GM21515 (cell line): ENCODE measurements at regions not wholly inside any gene's neighbourhood (a gene's known extent, or its start where the extent isn't known, plus 50 kb on each side); places are given as distances from the start of the nearest gene placed in this dataset.
"Not testable (repeated sequence)": the region's sequence is repeated elsewhere in the genome, so short reads cannot be mapped to it uniquely, and the experiment has no call there.

ENCODE experiments used
- ATAC-seq: cut with Tn5 transposase; IDR thresholded peaks from one replicate; pipeline ENCODE4 v1.9.1; 2021; ENCODE audit not compliant: unreplicated experiment

- ATAC-seq = no peak
These were observed 82.9 kb upstream of the APBB1IP start for GRCh38 chr10:26355241-26355640.

DNA sequence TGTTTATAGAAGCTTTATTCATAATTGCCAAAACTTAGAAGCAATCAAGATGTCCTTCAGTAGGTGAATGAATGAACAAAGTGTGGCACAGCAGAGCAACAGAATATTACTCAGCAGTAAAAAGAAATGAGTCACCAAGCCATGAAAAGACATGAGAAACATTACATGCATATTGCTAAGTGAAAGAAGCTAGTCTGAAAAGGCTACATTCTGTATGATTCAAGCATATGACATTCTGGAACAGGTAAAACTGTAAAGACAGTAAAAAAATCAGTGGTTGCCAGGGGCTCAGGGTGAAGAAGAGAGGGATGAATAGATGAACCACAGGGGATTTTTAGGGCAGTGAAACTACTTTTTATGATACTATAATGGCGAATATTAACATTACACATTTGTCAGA lies 80.9 kb upstream of the APBB1IP start:
- ATAC-seq = no peak

DNA sequence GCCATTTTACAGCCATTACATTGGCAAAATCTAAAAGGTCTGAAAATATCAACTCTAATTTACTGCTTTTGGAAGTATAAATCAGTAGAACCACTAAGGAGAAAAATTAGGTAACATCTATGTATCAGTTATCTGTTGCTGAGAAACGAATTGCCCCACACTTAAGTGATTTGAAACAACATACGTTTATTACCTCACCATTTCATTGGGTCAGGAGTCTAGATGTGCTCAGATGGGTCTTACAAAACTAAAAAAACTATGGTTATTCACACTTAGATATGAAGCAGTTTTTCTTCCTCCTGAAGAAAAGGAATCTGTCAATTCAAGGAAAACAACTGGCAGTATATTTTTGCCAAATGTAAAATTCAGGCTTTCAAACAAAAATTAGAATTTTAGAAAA lies 80.1 kb upstream of the APBB1IP start:
- no peak for ATAC-seq

- ATAC-seq = no peak
These were observed 78.5 kb upstream of the APBB1IP start for GRCh38 chr10:26359670-26360069.

- ATAC-seq = no peak
These were observed 76.8 kb upstream of the APBB1IP start for GRCh38 chr10:26361351-26361750.

GRCh38 chr10:26361971-26362370 lies 76.2 kb upstream of the APBB1IP start:
- no peak for ATAC-seq

- no peak for ATAC-seq
These were observed 72.3 kb upstream of the APBB1IP start for GRCh38 chr10:26365681-26366358.

- not testable (repeated sequence) for ATAC-seq
These were observed 71.1 kb upstream of the APBB1IP start for GRCh38 chr10:26367035-26367434.

GRCh38 chr10:26367771-26368170 lies 70.4 kb upstream of the APBB1IP start:
- peak; percentile 50 for ATAC-seq

GRCh38 chr10:26368463-26368862 lies 69.7 kb upstream of the APBB1IP start:
- peak; percentile 49 for ATAC-seq

GRCh38 chr10:26372513-26373354 lies 65.4 kb upstream of the APBB1IP start:
- ATAC-seq = peak; percentile 78

- ATAC-seq = no peak
These were observed 63.7 kb upstream of the APBB1IP start for GRCh38 chr10:26374426-26374825.

- not testable (repeated sequence) for ATAC-seq
These were observed 60.8 kb upstream of the APBB1IP start for GRCh38 chr10:26377224-26377810.

GRCh38 chr10:26378861-26379294 lies 59.3 kb upstream of the APBB1IP start:
- no peak for ATAC-seq

DNA sequence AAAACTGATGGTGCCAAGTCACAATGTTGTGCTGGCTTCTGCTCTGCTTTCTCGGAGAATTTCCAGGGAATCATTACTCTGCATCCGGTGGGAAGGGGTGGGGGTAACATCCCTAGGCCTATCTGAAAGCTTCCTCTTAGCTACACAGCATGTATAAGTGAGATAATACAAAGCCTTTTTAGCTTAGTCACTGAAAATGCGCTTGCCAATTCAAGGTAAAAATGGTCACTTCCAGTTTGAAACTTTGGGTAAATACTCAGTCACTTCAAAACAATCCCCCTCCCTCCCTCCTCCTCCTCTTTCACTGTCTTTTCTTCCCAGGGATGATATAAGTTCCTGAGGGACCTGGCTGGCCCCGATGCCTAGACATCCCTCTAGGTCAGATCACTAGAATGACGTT lies 57.3 kb upstream of the APBB1IP start:
- no peak for ATAC-seq

DNA sequence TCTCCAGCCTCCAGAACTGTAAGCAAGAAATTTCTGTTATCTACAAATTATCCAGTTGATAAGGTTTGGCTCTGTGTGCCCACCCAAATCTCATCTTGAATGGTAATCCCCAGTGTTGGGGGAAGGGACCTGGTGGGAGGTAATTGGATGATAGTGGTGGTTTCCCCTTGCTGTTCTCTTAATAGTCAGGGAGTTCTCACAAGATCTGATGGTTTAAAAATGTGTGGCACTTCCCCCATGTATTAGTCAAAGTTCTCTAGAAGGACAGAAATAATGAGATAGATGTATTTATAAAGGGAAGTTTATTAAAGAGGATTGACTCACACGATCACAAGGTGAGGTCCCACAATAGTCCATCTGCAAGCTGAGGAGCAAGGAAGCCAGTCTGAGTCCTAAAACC lies 56.2 kb upstream of the APBB1IP start:
- no peak for ATAC-seq

- no peak for ATAC-seq
These were observed 53.5 kb upstream of the APBB1IP start for GRCh38 chr10:26384600-26384999.

DNA sequence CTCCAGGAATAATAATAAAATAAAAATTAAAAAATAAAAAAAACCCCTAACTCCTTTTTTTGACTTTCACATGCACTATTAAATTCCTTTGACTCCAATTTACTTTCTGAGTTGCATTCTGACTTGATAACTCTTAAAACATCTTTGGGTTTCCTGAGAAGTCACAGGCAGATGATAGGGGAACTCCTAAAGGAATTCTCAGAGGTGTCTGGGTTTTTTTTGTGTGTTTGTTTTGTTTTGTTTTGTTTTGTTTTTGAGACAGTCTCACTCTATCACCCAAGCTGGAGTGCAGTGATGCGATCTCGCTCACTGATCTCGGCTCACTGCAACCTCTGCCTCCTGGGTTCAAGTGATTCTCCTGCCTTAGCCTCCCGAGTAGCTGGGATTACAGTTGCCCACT lies 52.7 kb upstream of the APBB1IP start:
- ATAC-seq = no peak

GRCh38 chr10:26386781-26387180 lies 51.4 kb upstream of the APBB1IP start:
- ATAC-seq = peak; percentile 84
